Kidney (tissue), 13 donors: ENCODE measurements at regions not wholly inside any gene's neighbourhood (a gene's known extent, or its start where the extent isn't known, plus 50 kb on each side); places are given as distances from the start of the nearest gene placed in this dataset.

Experiments
- DNase-seq, 5 donors: peaks; one replicate each; pipeline ENCODE4 v3.0.0-alpha.2; 2013 to 2020
- FAIRE-seq: peaks from 2 replicates; lab custom pipeline; 2012; peaks lifted over from hg19 to GRCh38; lab: Jason Lieb, UNC
- H3K27ac ChIP-seq, 2 donors: one replicate each; pipeline ENCODE4 v1.7.0; 2013; ENCODE audit warnings: low read depth in 2 of 2, low read length in 2 of 2, inconsistent platforms in 1 of 2
- H3K27me3 ChIP-seq: one replicate; pipeline ENCODE4 v1.7.1; 2013; ENCODE audit warnings: low read length, inconsistent platforms; ENCODE audit not compliant: control insufficient read depth, insufficient read depth
- H3K36me3 ChIP-seq, 3 donors: one replicate each; pipeline versions ENCODE4 v1.7.0 to v1.7.1; 2013; ENCODE audit warnings: low read length in 3 of 3, control low read depth in 1 of 3, inconsistent platforms in 1 of 3; ENCODE audit not compliant: insufficient read depth in 3 of 3, control insufficient read depth in 2 of 3
- H3K4me1 ChIP-seq, 3 donors: one replicate each; pipeline versions ENCODE4 v1.7.0 to v1.7.1; 2013; ENCODE audit warnings: low read length in 3 of 3, inconsistent platforms in 1 of 3, low read depth in 1 of 3; ENCODE audit not compliant: control insufficient read depth in 2 of 3, insufficient read depth in 2 of 3
- H3K4me3 ChIP-seq, 3 donors: one replicate each; pipeline versions ENCODE4 v1.7.0 to v1.8.1; 2013; ENCODE audit warnings: low read length in 3 of 3, control low read depth in 1 of 3, inconsistent platforms in 1 of 3
- H3K9ac ChIP-seq, 3 donors: one replicate each; pipeline versions ENCODE4 v1.7.0 to v1.7.1; 2013; ENCODE audit warnings: low read length in 3 of 3, control low read depth in 1 of 3, inconsistent platforms in 1 of 3
- H3K9me3 ChIP-seq, 3 donors: one replicate each; pipeline versions ENCODE4 v1.7.0 to v1.7.1; 2013; ENCODE audit warnings: low read length in 3 of 3, control low read depth in 1 of 3, inconsistent platforms in 1 of 3; ENCODE audit not compliant: control insufficient read depth in 2 of 3, insufficient read depth in 1 of 3
- CTCF ChIP-seq: IDR thresholded peaks from 3 replicates; pipeline ENCODE4 v1.5.1; 2012; ENCODE audit warnings: mild to moderate bottlenecking, moderate library complexity, borderline replicate concordance; ENCODE audit not compliant: insufficient read depth; ENCODE audit errors: extremely low read depth
- intact Hi-C: fragments of 100-400 bp; cut with DNase I; formaldehyde crosslinking; loops from one replicate; pipeline ENCODE4 v1.11.1; 2022
- donor health status: control.
- donor health status: control.
- donor health status: control.
- donor health status: control.
- donor health status: control.
- donor health status: DM: yes; HTN: yes; CAD: no.
- donor health status: Normal renal cell carcinoma (clear cell type).

- no peak for FAIRE-seq
- no peak for DNase-seq
- H3K4me3 ChIP-seq: no peak overlapping the region
- H3K9me3 ChIP-seq: no peaks in the 10 kb centered on the region
- no peak overlapping the region for H3K9ac ChIP-seq
- H3K36me3 ChIP-seq: no peaks in the 10 kb centered on the region
- H3K27me3 ChIP-seq: no peaks in the 10 kb centered on the region
- H3K27ac ChIP-seq: no peak overlapping the region
- no peaks in the 10 kb centered on the region for H3K4me1 ChIP-seq
- no peak for TF ChIP-seq CTCF
- intact Hi-C loops: no loop called here
Observed at GRCh38 chr18:55651236-55651635, 63.2 kb upstream of the TCF4 start.

GRCh38 chr18:55650363-55650870, 62.4 kb upstream of the TCF4 start:
- no peaks in the 10 kb centered on the region for H3K27me3 ChIP-seq
- no peak for TF ChIP-seq CTCF
- no peaks in the 10 kb centered on the region for H3K9me3 ChIP-seq
- no peak overlapping the region for H3K4me3 ChIP-seq
- H3K36me3 ChIP-seq: no peaks in the 10 kb centered on the region
- intact Hi-C loops: no loop called here
- H3K9ac ChIP-seq: no peak overlapping the region
- no peaks in the 10 kb centered on the region for H3K4me1 ChIP-seq
- FAIRE-seq (no peak), DNase-seq (no peak)
- H3K27ac ChIP-seq: no peak overlapping the region

- FAIRE-seq (no peak), DNase-seq (no peak)
- no peak for TF ChIP-seq CTCF
- Histone ChIP-seq H3K9ac (no peak overlapping the region), H3K27me3 (no peaks in the 10 kb centered on the region), H3K9me3 (no peaks in the 10 kb centered on the region), H3K36me3 (no peaks in the 10 kb centered on the region), H3K27ac (no peak overlapping the region), H3K4me1 (no peaks in the 10 kb centered on the region), H3K4me3 (no peak overlapping the region)
- intact Hi-C loops: no loop called here
Observed at GRCh38 chr18:55647331-55647730, 59.3 kb upstream of the TCF4 start.

- intact Hi-C loops: no loop called here
- Histone ChIP-seq H3K4me3 (no peak overlapping the region), H3K27ac (no peak overlapping the region), H3K9ac (no peak overlapping the region), H3K36me3 (no peaks in the 10 kb centered on the region), H3K9me3 (peaks cover 0 to 2% (median 0%) of the 10 kb centered on the region in 3 donors), H3K4me1 (no peaks in the 10 kb centered on the region), H3K27me3 (no peaks in the 10 kb centered on the region)
- DNase-seq (no peak), FAIRE-seq (no peak)
- TF ChIP-seq CTCF: no peak
Observed at GRCh38 chr18:55642191-55642590, 54.2 kb upstream of the TCF4 start.
